ENCODE measurements at regions not wholly inside any gene's neighbourhood (a gene's known extent, or its start where the extent isn't known, plus 50 kb on each side); places are given as distances from the start of the nearest gene placed in this dataset.

- no peak for DNase-seq (ENCODE audit: low read depth in 1 of 2, low spot score in 1 of 2)
- Histone ChIP-seq H3K4me3 (no peak overlapping the region), H3K4me1 (ENCODE audit: low read depth) (no peaks in the 10 kb centered on the region), H3K9me3 (ENCODE audit: low read depth) (no peaks in the 10 kb centered on the region), H3K27ac (no peak overlapping the region), H3K27me3 (no peaks in the 10 kb centered on the region), H3K36me3 (no peaks in the 10 kb centered on the region)
- TF ChIP-seq CTCF (IDR thresholded peaks at IDR 0.05; ENCODE audit: low read depth, low read length) = no peak
These were observed 489.0 kb upstream of the ANKRD30A start for GRCh38 chr10:36636285-36636839.

- no peak for TF ChIP-seq CTCF (IDR thresholded peaks at IDR 0.05; ENCODE audit: low read depth, low read length)
These were observed 490.5 kb upstream of the ANKRD30A start for GRCh38 chr10:36634916-36635315.

GRCh38 chr10:36630267-36630666 is 495.1 kb upstream of the ANKRD30A start:
- DNase-seq (ENCODE audit: low read depth in 1 of 2, low spot score in 1 of 2) = no peak
- Histone ChIP-seq H3K4me1 (ENCODE audit: low read depth) (no peaks in the 10 kb centered on the region), H3K4me3 (no peak overlapping the region)

More at GRCh38 chr10:36634916-36635315, 490.5 kb upstream of the ANKRD30A start:
- Histone ChIP-seq H3K4me3 (no peak overlapping the region), H3K27ac (no peak overlapping the region), H3K36me3 (no peaks in the 10 kb centered on the region), H3K4me1 (ENCODE audit: low read depth) (no peaks in the 10 kb centered on the region), H3K9me3 (ENCODE audit: low read depth) (no peaks in the 10 kb centered on the region), H3K27me3 (no peaks in the 10 kb centered on the region)
- peak in 1 of 2 donors; percentile 41 for DNase-seq (ENCODE audit: low read depth in 1 of 2, low spot score in 1 of 2)

GRCh38 chr10:36629476-36629875 is 495.9 kb upstream of the ANKRD30A start:
- no peak for DNase-seq (ENCODE audit: low read depth in 1 of 2, low spot score in 1 of 2)
- H3K27ac ChIP-seq = no peak overlapping the region
- no peak for TF ChIP-seq CTCF (IDR thresholded peaks at IDR 0.05; ENCODE audit: low read depth, low read length)
- no peaks in the 10 kb centered on the region for H3K9me3 ChIP-seq (ENCODE audit: low read depth)
- no peaks in the 10 kb centered on the region for H3K36me3 ChIP-seq
- no peaks in the 10 kb centered on the region for H3K27me3 ChIP-seq
- no peak overlapping the region for H3K4me3 ChIP-seq
- no peaks in the 10 kb centered on the region for H3K4me1 ChIP-seq (ENCODE audit: low read depth)

More at GRCh38 chr10:36630267-36630666, 495.1 kb upstream of the ANKRD30A start:
- no peaks in the 10 kb centered on the region for H3K36me3 ChIP-seq
- H3K27me3 ChIP-seq = no peaks in the 10 kb centered on the region
- H3K27ac ChIP-seq = no peak overlapping the region
- no peaks in the 10 kb centered on the region for H3K9me3 ChIP-seq (ENCODE audit: low read depth)
- TF ChIP-seq CTCF (IDR thresholded peaks at IDR 0.05; ENCODE audit: low read depth, low read length) = no peak

GRCh38 chr10:36624551-36625100 is 500.8 kb upstream of the ANKRD30A start:
- no peaks in the 10 kb centered on the region for H3K9me3 ChIP-seq (ENCODE audit: low read depth)
- H3K4me3 ChIP-seq = no peak overlapping the region
- no peak overlapping the region for H3K27ac ChIP-seq
- no peak for TF ChIP-seq CTCF (IDR thresholded peaks at IDR 0.05; ENCODE audit: low read depth, low read length)
- H3K27me3 ChIP-seq = no peaks in the 10 kb centered on the region
- H3K36me3 ChIP-seq = no peaks in the 10 kb centered on the region
- H3K4me1 ChIP-seq (ENCODE audit: low read depth) = no peaks in the 10 kb centered on the region
- DNase-seq (ENCODE audit: low read depth in 1 of 2, low spot score in 1 of 2) = no peak
